HepG2 (cell line): ENCODE measurements at regions not wholly inside any gene's neighbourhood (a gene's known extent, or its start where the extent isn't known, plus 50 kb on each side); places are given as distances from the start of the nearest gene placed in this dataset.

Experiments
- ATAC-seq: fragments of 200-7000 bp; cut with Tn5 transposase; 3 replicates; pipeline ENCODE4 v1.9.1; 2020; ENCODE audit warnings: mild to moderate bottlenecking, moderate library complexity
- BruUV-seq: library from RNA; stranded (reverse); fragments of 400-500 nt; replicated peaks from 2 replicates; lab custom pipeline; 2021; lab: Mats Ljungman, UMichigan
- CTCF ChIA-PET: fragments of 300-600 bp; formaldehyde crosslinking; extraction: SDS; loops from one replicate; lab custom pipeline; 2021; ENCODE audit warnings: low total read pairs, inconsistent platforms, low intra/inter-chr PET ratio; lab: Yijun Ruan, JAX
- POLR2A ChIA-PET: fragments of 350-600 bp; sonication (Branson Sonifier 250); formaldehyde crosslinking; loops from one replicate; lab custom pipeline; 2020; ENCODE audit warnings: antibody characterized with exemption, inconsistent platforms; lab: Yijun Ruan, JAX
- DNase-seq: peaks from one replicate; pipeline ENCODE4 v3.0.0-alpha.2; 2015; ENCODE audit warnings: low spot score
- FAIRE-seq: peaks from 3 replicates; lab custom pipeline; 2011; peaks lifted over from hg19 to GRCh38; lab: Jason Lieb, UNC
- H2AFZ ChIP-seq: one replicate; pipeline ENCODE4 v1.6.1; 2011; ENCODE audit warnings: low read length, inconsistent platforms
- H3K27ac ChIP-seq: fragments of 300-600 bp; 3 replicates; pipeline ENCODE4 v1.8.0; 2011; ENCODE audit warnings: mixed run types, mild to moderate bottlenecking, mixed read lengths, low read length, inconsistent platforms; ENCODE audit not compliant: insufficient read depth; ENCODE audit errors: extremely low read length
- H3K27me3 ChIP-seq, 2 experiments: fragments of 200-600 bp in 1 of 2; 2 replicates in 1 of 2; 3 replicates in 1 of 2; pipeline versions ENCODE4 v1.6.0 to v1.8.0; 2011; ENCODE audit warnings: low read length in 2 of 2, mild to moderate bottlenecking in 2 of 2, moderate library complexity in 2 of 2, inconsistent platforms in 1 of 2; ENCODE audit not compliant: insufficient read depth in 2 of 2, control insufficient read depth in 1 of 2
- H3K36me3 ChIP-seq, 2 experiments: fragments of 200-600 bp in 1 of 2; replicated peaks in 1 of 2; 2 replicates in 1 of 2; 3 replicates in 1 of 2; pipeline versions ENCODE4 v1.5.1 to v1.8.0; 2011; ENCODE audit warnings: low read length in 2 of 2, inconsistent platforms in 1 of 2; ENCODE audit not compliant: insufficient read depth in 2 of 2, control insufficient read depth in 1 of 2
- H3K4me1 ChIP-seq: 2 replicates; pipeline ENCODE4 v1.5.1; 2012; ENCODE audit warnings: low read length, inconsistent platforms; ENCODE audit not compliant: insufficient read depth
- H3K4me2 ChIP-seq: 2 replicates; pipeline ENCODE4 v1.6.0; 2011; ENCODE audit warnings: low read depth, low read length, inconsistent platforms
- H3K4me3 ChIP-seq, 3 experiments: fragments of 200-600 bp in 1 of 3; sonication (generic), shearing (Covaris generic) in 1 of 3; replicated peaks in 1 of 3; 2 replicates each; pipeline ENCODE4 v1.5.1; 2011 to 2016; ENCODE audit warnings: low read length in 3 of 3, inconsistent platforms in 2 of 3, low read depth in 2 of 3, mild to moderate bottlenecking in 2 of 3, control low read depth in 1 of 3, mixed read lengths in 1 of 3; ENCODE audit not compliant: insufficient read depth in 1 of 3
- H3K79me2 ChIP-seq: one replicate; pipeline ENCODE4 v1.6.1; 2011; ENCODE audit warnings: low read length, inconsistent platforms; ENCODE audit not compliant: insufficient read depth
- H3K9ac ChIP-seq: 2 replicates; pipeline ENCODE4 v1.6.0; 2011; ENCODE audit warnings: mild to moderate bottlenecking, low read depth, low read length, inconsistent platforms; ENCODE audit not compliant: insufficient read depth
- H3K9me3 ChIP-seq: 2 replicates; pipeline ENCODE4 v1.5.1; 2012; ENCODE audit warnings: mild to moderate bottlenecking, low read length
- H4K20me1 ChIP-seq: 2 replicates; pipeline ENCODE4 v1.6.0; 2011; ENCODE audit warnings: inconsistent platforms, mild to moderate bottlenecking, low read length, moderate library complexity; ENCODE audit not compliant: insufficient read depth
- HNRNPK ChIP-seq: fragments of 200-400 bp; formaldehyde crosslinking; IDR thresholded peaks from 2 replicates; pipeline ENCODE4 v1.6.1; 2018; ENCODE audit warnings: low read length, low read depth, moderate library complexity, mild to moderate bottlenecking; ENCODE audit not compliant: poor library complexity, severe bottlenecking
- STAG1 ChIP-seq: sonication (generic); formaldehyde crosslinking; IDR thresholded peaks from 2 replicates; pipeline ENCODE4 v1.4.0; 2020; ENCODE audit warnings: missing genetic modification reagents
- TIGD3 ChIP-seq: sonication (generic); formaldehyde crosslinking; IDR thresholded peaks from 2 replicates; pipeline ENCODE4 v1.5.1; 2020; ENCODE audit warnings: mild to moderate bottlenecking, missing genetic modification reagents, borderline replicate concordance
- ZNF317 ChIP-seq: sonication (generic); formaldehyde crosslinking; IDR thresholded peaks from 2 replicates; pipeline ENCODE4 v1.5.0; 2020; ENCODE audit warnings: mild to moderate bottlenecking, missing genetic modification reagents
- ZNF713 ChIP-seq: sonication (generic); formaldehyde crosslinking; IDR thresholded peaks from 2 replicates; pipeline ENCODE4 v1.4.0; 2020; ENCODE audit warnings: mild to moderate bottlenecking, missing genetic modification reagents
- whole genome bisulfite sequencing: methylation state at CpG from one replicate; pipeline ENCODE4 v1.1.6; 2017; ENCODE audit warnings: low lambda C conversion rate; 5-methylcytosine and 5-hydroxymethylcytosine counted together
- in situ Hi-C: cut with HindIII; loops from 2 replicates; pipeline ENCODE4 v1.10.0; 2017; ENCODE audit warnings: low pct_unique_long_range_greater_than_20kb; ENCODE audit not compliant: extremely low pct_ligation_motif_present
- intact Hi-C: fragments of 100-400 bp; cut with micrococcal nuclease; formaldehyde crosslinking; loops from one replicate; pipeline ENCODE4 v1.10.0; 2022; ENCODE audit not compliant: unreplicated experiment
- TF ChIP-seq, protein P1 (sequence below): IDR thresholded peaks from 2 replicates; pipeline ENCODE4 v1.6.1; 2016; ENCODE audit warnings: control low read depth

GRCh38 chr4:71201817-71202576, 136.8 kb upstream of the SLC4A4 start:
- DNase-seq, result no peak
- CTCF ChIA-PET, result no interaction called here
- no TSS peak for BruUV-seq
- TF ChIP-seq HNRNPK, result no peak
- TF ChIP-seq, protein P1, sequence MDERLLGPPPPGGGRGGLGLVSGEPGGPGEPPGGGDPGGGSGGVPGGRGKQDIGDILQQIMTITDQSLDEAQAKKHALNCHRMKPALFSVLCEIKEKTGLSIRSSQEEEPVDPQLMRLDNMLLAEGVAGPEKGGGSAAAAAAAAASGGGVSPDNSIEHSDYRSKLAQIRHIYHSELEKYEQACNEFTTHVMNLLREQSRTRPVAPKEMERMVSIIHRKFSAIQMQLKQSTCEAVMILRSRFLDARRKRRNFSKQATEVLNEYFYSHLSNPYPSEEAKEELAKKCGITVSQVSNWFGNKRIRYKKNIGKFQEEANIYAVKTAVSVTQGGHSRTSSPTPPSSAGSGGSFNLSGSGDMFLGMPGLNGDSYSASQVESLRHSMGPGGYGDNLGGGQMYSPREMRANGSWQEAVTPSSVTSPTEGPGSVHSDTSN, result no peak
- no peak for TF ChIP-seq STAG1 (CRISPR knock-in tag)
- no peak for TF ChIP-seq ZNF317 (CRISPR knock-in tag)
- no peak for TF ChIP-seq TIGD3 (CRISPR knock-in tag)
- no peak for TF ChIP-seq ZNF713 (CRISPR knock-in tag)
- TF ChIP-seq, all 625 proteins: peak for 0
- H3K4me3 ChIP-seq, result no peak overlapping the region
- H4K20me1 ChIP-seq, result no peaks in the 10 kb centered on the region
- H3K36me3 ChIP-seq, result no peaks in the 10 kb centered on the region
- H3K9ac ChIP-seq, result no peak overlapping the region
- ATAC-seq (no peak), FAIRE-seq (no peak)
- H3K4me1 ChIP-seq, result no peaks in the 10 kb centered on the region
- no peaks in the 10 kb centered on the region for H3K27me3 ChIP-seq
- no peak overlapping the region for H2AFZ ChIP-seq
- H3K4me2 ChIP-seq, result no peak overlapping the region
- H3K27ac ChIP-seq, result no peak overlapping the region
- in situ Hi-C loops (no loop called here), intact Hi-C loops (no loop called here)
- H3K79me2 ChIP-seq, result no peaks in the 10 kb centered on the region
- 8% methylated on average over 3 of the region's 3 CpGs for WGBS
- no peaks in the 10 kb centered on the region for H3K9me3 ChIP-seq
- POLR2A ChIA-PET, result no interaction called here
